ENCODE measurements at regions not wholly inside any gene's neighbourhood (a gene's known extent, or its start where the extent isn't known, plus 50 kb on each side); places are given as distances from the start of the nearest gene placed in this dataset.

GRCh38 chr5:128019391-128019790 lies 64.2 kb upstream of the SLC12A2 start:
- no peak for ATAC-seq
- H3K27ac ChIP-seq (ENCODE audit: low read depth), result no peak overlapping the region
- H4K20me1 ChIP-seq (replicated peaks; ENCODE audit: insufficient read depth), result no peaks in the 10 kb centered on the region
- no peak overlapping the region for H3K4me3 Mint-ChIP-seq
- no peak overlapping the region for H2AFZ ChIP-seq
- TF ChIP-seq EZH2phosphoT487 (IDR thresholded peaks at IDR 0.05; ENCODE audit: unreplicated experiment), result no peak
- TF ChIP-seq STAT1 (IDR thresholded peaks at IDR 0.05; ENCODE audit: unreplicated experiment), result no peak
- no peak for TF ChIP-seq JUNB (IDR thresholded peaks at IDR 0.05; ENCODE audit: unreplicated experiment)
- no peaks in the 10 kb centered on the region for H3K9me3 Mint-ChIP-seq
- H3K27me3 ChIP-seq (ENCODE audit: insufficient read depth), result no peaks in the 10 kb centered on the region
- no peaks in the 10 kb centered on the region for H3K27me3 Mint-ChIP-seq (ENCODE audit: insufficient read depth, low read depth, poor library complexity)
- DNase-seq (ENCODE audit: low spot score), result no peak
- no peaks in the 10 kb centered on the region for H3K79me2 ChIP-seq (replicated peaks; ENCODE audit: insufficient read depth)
- no peak overlapping the region for H3K4me2 ChIP-seq
- H3K27ac Mint-ChIP-seq, result no peak overlapping the region
- peaks cover 3% of the 10 kb centered on the region; the same call in 1 of the 3 replicates for H3K4me1 Mint-ChIP-seq
- H3K36me3 Mint-ChIP-seq (ENCODE audit: low read depth), result no peaks in the 10 kb centered on the region
- no peaks in the 10 kb centered on the region for H3K4me1 ChIP-seq (ENCODE audit: insufficient read depth)
- H3K4me3 ChIP-seq, result no peak overlapping the region
- H3F3A ChIP-seq (replicated peaks; ENCODE audit: low read depth), result no peaks in the 10 kb centered on the region
- H3K36me3 ChIP-seq (ENCODE audit: insufficient read depth), result no peaks in the 10 kb centered on the region
- no peaks in the 10 kb centered on the region for H3K9me2 ChIP-seq (ENCODE audit: insufficient read depth)

GRCh38 chr5:128020012-128020411 lies 63.6 kb upstream of the SLC12A2 start:
- H3K36me3 ChIP-seq (ENCODE audit: insufficient read depth), result no peaks in the 10 kb centered on the region
- no peak for ATAC-seq
- no peaks in the 10 kb centered on the region for H3K9me2 ChIP-seq (ENCODE audit: insufficient read depth)
- DNase-seq (ENCODE audit: low spot score), result no peak
- no peak overlapping the region for H3K27ac ChIP-seq (ENCODE audit: low read depth)
- Mint-ChIP-seq H3K4me1 (peaks cover 3% of the 10 kb centered on the region; the same call in 1 of the 3 replicates), H3K36me3 (ENCODE audit: low read depth) (no peaks in the 10 kb centered on the region), H3K27me3 (ENCODE audit: insufficient read depth, low read depth, poor library complexity) (no peaks in the 10 kb centered on the region), H3K27ac (no peak overlapping the region), H3K4me3 (no peak overlapping the region), H3K9me3 (no peaks in the 10 kb centered on the region)
- no peaks in the 10 kb centered on the region for H4K20me1 ChIP-seq (replicated peaks; ENCODE audit: insufficient read depth)
- H3K4me3 ChIP-seq, result no peak overlapping the region
- H3K4me1 ChIP-seq (ENCODE audit: insufficient read depth), result no peaks in the 10 kb centered on the region
- H3K27me3 ChIP-seq (ENCODE audit: insufficient read depth), result no peaks in the 10 kb centered on the region
- no peak overlapping the region for H3K4me2 ChIP-seq
- H2AFZ ChIP-seq, result no peak overlapping the region
- no peaks in the 10 kb centered on the region for H3K79me2 ChIP-seq (replicated peaks; ENCODE audit: insufficient read depth)
- H3F3A ChIP-seq (replicated peaks; ENCODE audit: low read depth), result no peaks in the 10 kb centered on the region
- TF ChIP-seq POLR2AphosphoS5 (IDR thresholded peaks at IDR 0.05; ENCODE audit: low read depth) (no peak), ZNF331 (CRISPR knock-in tag; IDR thresholded peaks at IDR 0.05; ENCODE audit: low read depth) (no peak), JUNB (IDR thresholded peaks at IDR 0.05; ENCODE audit: unreplicated experiment) (no peak), STAT1 (IDR thresholded peaks at IDR 0.05; ENCODE audit: unreplicated experiment) (no peak), ETS1 (IDR thresholded peaks at IDR 0.05) (no peak), ZNF462 (CRISPR knock-in tag; IDR thresholded peaks at IDR 0.05) (no peak), CREB1 (CRISPR knock-in tag; IDR thresholded peaks at IDR 0.05; ENCODE audit: low read depth) (no peak), REST (IDR thresholded peaks at IDR 0.05; ENCODE audit: unreplicated experiment) (no peak)
- TF ChIP-seq, protein P1, sequence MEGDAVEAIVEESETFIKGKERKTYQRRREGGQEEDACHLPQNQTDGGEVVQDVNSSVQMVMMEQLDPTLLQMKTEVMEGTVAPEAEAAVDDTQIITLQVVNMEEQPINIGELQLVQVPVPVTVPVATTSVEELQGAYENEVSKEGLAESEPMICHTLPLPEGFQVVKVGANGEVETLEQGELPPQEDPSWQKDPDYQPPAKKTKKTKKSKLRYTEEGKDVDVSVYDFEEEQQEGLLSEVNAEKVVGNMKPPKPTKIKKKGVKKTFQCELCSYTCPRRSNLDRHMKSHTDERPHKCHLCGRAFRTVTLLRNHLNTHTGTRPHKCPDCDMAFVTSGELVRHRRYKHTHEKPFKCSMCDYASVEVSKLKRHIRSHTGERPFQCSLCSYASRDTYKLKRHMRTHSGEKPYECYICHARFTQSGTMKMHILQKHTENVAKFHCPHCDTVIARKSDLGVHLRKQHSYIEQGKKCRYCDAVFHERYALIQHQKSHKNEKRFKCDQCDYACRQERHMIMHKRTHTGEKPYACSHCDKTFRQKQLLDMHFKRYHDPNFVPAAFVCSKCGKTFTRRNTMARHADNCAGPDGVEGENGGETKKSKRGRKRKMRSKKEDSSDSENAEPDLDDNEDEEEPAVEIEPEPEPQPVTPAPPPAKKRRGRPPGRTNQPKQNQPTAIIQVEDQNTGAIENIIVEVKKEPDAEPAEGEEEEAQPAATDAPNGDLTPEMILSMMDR (conservative IDR thresholded peaks at IDR 0.05; ENCODE audit: low read depth in 2 of 2), result no peak

Data from GM23338 (cell line).